Hepatocyte (in vitro differentiated cells): ENCODE measurements at regions not wholly inside any gene's neighbourhood (a gene's known extent, or its start where the extent isn't known, plus 50 kb on each side); places are given as distances from the start of the nearest gene placed in this dataset.

Source experiments
- CTCF ChIP-seq: fragments of 200-600 bp; sonication (generic); IDR thresholded peaks from 2 replicates; pipeline ENCODE4 v1.5.1; 2016; ENCODE audit warnings: antibody characterized with exemption, mild to moderate bottlenecking; ENCODE audit not compliant: poor library complexity
- EZH2phosphoT487 ChIP-seq: fragments of 200-600 bp; sonication (generic); IDR thresholded peaks from one replicate; pipeline ENCODE4 v1.6.1; 2018; ENCODE audit warnings: antibody characterized with exemption, mild to moderate bottlenecking, low read depth, moderate library complexity; ENCODE audit not compliant: unreplicated experiment, severe bottlenecking

DNA sequence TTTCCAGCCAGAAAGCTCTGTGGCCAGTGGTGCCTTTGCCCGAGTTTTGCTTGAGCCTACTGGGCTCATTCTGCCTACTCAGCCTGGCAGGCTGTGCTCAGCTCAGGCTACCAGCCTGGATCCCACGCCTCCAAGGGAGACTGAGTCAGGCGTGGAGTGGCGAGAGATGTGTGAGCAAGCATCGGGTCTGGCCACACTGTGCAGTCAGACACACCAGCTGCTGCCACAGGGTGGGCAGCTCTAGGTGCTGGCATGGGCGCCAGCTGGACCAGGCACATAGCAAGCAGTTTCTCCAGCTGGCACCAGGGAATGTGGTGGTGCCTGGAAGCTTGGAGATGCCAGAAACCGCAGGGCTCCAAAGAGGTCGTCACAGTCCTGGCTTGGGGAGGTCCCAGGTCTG, 498.5 kb upstream of the CNTN4 start:
- no peak for TF ChIP-seq CTCF
- TF ChIP-seq EZH2phosphoT487: no peak
